GM12864 (cell line): ENCODE measurements at regions not wholly inside any gene's neighbourhood (a gene's known extent, or its start where the extent isn't known, plus 50 kb on each side); places are given as distances from the start of the nearest gene placed in this dataset.

Experiments
- DNase-seq: peaks from one replicate; pipeline ENCODE4 v3.0.0-alpha.2; 2011; ENCODE audit warnings: low read depth
- H3K4me3 ChIP-seq: 2 replicates; pipeline ENCODE4 v1.5.1; 2011; ENCODE audit warnings: mild to moderate bottlenecking, low read depth, low read length, control low read depth
- CTCF ChIP-seq: IDR thresholded peaks from 2 replicates; pipeline ENCODE4 v1.5.1; 2011; ENCODE audit warnings: low read depth, mild to moderate bottlenecking, moderate library complexity, low read length, control low read depth, inconsistent platforms; ENCODE audit errors: missing control alignments

GRCh38 chr9:28848671-28849070, 1275.4 kb upstream of the C9orf72 start:
- DNase-seq: no peak
- no peak for TF ChIP-seq CTCF
- H3K4me3 ChIP-seq: no peak overlapping the region

GRCh38 chr9:28853477-28853876, 1280.2 kb upstream of the C9orf72 start:
- TF ChIP-seq CTCF: no peak
- no peak overlapping the region for H3K4me3 ChIP-seq
- DNase-seq: no peak

GRCh38 chr9:28866951-28867350, 1293.7 kb upstream of the C9orf72 start:
- DNase-seq: no peak
- TF ChIP-seq CTCF: no peak
- no peak overlapping the region for H3K4me3 ChIP-seq

GRCh38 chr9:28868228-28868990, 1295.1 kb upstream of the C9orf72 start:
- H3K4me3 ChIP-seq: no peak overlapping the region
- DNase-seq: no peak
- TF ChIP-seq CTCF: no peak

- no peak for DNase-seq
- TF ChIP-seq CTCF: no peak
- no peak overlapping the region for H3K4me3 ChIP-seq
Measured at GRCh38 chr9:28882529-28882928, 1309.2 kb upstream of the C9orf72 start.

GRCh38 chr9:28883234-28883633, 1310.0 kb upstream of the C9orf72 start:
- DNase-seq: no peak
- no peak overlapping the region for H3K4me3 ChIP-seq
- TF ChIP-seq CTCF: no peak
